HT1080 (cell line): ENCODE measurements at regions not wholly inside any gene's neighbourhood (a gene's known extent, or its start where the extent isn't known, plus 50 kb on each side); places are given as distances from the start of the nearest gene placed in this dataset.
"Not testable (repeated sequence)": the region's sequence is repeated elsewhere in the genome, so short reads cannot be mapped to it uniquely, and the experiment has no call there.

Experiments used
- DNase-seq: peaks from one replicate; pipeline ENCODE4 v3.0.0-alpha.2; 2015; ENCODE audit warnings: low read depth

DNA sequence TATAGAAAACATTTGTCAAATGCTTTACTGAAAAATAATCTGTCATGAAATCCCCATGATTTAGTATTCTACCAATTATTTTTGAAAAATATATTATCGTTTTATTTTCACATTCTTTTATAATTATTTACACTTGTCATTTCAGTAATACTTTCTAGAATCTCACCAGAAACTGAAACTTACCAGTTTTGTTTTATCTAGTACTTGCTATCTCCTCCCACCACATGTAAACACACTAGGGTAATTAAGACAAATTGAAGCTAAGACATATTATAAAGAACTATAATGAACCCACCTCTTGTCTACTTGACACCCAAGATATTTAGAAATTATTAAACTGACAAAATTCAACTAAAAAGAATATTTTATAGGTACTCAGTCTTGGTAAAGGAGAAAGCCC lies 51.5 kb upstream of the GRM3 start:
- DNase-seq = no peak

DNA sequence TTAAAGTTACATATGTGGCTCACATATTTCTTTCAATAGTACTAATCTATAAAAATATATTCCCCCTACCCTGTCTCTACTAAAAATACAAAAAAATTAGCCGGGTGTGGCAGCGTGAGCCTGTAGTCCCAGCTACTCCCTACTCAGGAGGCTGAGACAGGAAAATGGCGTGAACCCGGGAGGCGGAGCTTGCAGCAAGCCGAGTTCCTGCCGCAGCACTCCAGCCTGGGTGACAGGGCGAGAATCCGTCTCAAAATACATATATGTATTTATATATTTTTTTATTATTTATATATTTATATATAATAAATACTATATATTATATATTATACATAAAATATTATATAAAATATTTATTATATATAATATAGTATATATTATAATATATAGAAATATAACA lies 69.7 kb upstream of the GRM3 start:
- no peak for DNase-seq

DNA sequence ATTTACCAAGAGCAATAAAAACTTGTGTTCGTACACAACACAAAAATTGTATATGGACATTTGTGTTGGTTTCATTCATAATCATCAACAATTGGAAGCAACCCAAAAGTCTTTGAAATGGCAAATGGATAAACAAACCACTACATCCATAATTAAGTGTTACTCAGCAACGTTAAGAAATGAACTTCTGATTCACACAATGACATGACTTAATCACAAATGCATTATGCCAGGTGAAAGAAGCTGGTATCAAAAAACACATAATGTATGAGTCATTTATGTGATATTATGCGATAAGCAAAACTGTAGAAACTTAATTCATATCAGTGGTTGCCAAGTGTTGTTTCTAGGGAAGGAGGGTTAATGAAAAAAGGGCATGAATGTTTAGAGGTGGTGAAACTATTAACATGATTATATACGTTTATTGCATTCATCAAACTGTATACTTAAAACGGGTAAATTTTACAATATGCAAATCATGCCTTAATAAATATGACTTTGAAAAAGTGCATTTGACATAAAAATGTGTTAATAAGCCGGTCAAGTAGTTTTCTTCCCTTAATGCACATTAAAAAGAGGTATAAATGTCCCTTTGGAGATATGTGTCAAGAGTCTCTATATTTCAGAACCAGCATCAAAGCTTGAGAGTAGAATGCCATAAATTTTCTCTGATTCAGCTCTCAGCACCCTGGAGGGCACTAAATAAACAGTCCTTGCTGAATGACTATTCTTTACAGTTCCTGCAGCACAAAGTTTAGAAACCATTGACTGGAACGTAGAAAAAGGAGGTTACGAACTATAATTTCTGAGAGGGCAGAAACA lies 84.8 kb upstream of the GRM3 start:
- DNase-seq = no peak

DNA sequence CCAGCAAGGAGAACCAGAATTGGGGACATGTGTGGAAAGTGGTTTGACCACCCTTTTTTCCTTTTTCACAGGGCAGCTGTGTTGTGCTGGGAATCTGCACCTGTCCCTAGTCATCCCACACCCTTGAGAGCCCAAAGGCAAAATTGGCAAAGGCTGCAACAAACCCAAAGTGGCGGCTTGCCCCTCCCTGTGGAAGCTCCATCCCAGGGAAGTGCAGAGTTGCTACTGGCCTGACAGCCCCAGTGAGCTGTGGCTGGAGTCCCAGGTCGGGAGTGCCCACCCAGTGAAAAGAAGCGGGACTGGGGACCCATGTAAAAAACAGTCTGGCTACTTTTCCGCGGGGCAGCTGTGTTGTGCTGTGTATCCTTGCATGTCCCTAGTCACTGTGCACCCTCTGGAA lies 109.1 kb upstream of the GRM3 start:
- no peak for DNase-seq

DNA sequence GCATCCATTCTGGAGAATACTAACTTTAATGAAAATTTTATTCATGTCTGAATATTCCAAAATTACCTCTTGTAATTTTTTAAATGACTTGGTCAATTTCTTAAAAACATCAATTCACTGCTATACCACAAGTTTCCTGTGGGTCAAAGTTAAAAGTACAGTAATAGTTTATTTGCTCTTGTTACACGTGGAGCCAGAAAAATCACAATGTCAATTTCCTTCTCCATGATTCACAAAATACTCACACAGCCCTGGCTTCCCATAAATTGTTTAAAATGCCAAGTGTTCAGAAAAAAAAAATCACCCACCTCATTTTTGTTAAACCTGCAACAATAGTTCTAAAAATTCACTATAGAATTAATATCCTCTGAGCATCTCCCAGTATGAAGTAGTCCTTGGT lies 139.5 kb upstream of the GRM3 start:
- peak; percentile 38 for DNase-seq

DNA sequence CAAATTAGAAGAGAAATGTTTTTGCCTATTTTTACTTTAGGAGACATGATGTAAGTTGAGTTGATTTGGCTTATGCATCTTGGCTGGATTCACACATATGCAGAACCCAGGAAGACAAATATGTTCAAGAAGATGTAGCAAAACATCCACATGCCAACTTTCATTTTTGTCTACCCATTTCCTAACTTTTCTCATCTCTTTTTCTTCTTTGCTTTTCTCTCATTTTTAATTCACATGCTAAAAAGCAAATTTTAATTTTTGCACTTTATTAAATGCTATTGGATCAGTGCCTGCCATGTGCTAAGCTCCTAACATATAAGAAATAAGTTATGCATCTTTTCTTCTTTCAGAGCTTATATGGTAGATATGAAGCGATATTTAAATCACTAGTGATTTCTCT lies 143.7 kb upstream of the GRM3 start:
- no peak for DNase-seq

DNA sequence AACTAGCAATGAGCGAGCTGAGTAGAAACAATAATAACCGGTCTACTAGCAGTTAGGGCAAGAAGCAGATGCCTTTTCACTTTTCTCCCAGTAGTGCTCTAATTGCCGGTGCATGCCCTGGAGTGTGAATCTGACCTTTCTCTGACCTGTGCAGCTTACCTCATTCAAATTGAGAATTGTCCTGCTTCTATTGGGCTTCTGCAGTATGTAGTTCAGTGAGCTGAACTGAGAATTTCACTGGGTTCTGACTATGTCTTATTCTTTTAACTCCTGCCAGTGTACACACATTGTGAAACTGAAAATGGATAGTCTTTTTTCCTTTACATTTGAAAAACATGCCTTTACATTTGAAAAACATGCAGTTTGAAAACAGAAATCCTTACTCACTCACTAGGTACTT lies 157.9 kb upstream of the GRM3 start:
- no peak for DNase-seq

DNA sequence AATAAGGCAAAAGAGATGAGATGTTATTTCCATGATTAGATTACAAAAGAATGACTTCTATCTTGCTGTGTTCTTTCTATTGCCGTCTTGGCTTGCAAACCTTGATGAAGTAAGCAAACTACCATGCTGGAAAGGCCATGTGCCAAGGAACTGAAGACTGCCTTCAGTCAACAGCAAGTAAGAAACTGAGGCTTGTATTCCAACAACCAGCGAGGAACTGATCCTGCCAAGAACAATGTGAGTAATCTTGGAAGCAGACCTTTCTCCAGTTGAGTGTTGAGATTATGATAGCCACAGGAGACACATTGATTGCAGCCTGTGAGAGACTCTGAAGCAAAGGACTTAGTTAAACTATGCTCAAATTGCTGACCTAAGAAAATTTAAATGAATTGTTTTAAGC lies 164.6 kb upstream of the GRM3 start:
- DNase-seq = no peak

DNA sequence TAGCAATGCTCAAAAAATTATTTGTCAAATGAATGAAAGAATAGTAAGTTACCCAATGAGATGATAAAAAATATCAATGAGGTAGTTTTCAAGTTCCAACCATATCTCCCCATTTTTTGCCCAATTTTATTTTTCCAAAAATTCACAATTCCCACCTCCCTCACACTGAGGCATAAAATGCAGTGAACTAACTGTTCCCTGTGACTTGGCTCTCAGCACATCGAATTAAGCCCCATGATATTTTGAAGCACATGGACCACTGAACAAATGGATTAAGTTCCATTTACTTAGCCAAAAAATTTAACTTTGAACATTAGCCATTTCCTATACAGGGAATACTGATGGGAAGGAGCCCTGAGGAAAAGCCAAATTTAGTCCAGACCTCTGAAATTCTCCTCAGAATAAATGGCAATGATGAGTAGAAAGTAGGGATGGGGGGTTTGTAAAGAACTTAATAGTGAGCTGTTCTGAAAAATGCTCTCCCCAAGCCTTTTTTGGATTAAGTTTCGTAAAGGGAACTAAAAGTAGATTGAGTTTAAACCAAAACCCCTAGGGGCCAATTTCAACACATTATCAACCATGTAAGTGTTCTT lies 166.3 kb upstream of the GRM3 start:
- DNase-seq = no peak

DNA sequence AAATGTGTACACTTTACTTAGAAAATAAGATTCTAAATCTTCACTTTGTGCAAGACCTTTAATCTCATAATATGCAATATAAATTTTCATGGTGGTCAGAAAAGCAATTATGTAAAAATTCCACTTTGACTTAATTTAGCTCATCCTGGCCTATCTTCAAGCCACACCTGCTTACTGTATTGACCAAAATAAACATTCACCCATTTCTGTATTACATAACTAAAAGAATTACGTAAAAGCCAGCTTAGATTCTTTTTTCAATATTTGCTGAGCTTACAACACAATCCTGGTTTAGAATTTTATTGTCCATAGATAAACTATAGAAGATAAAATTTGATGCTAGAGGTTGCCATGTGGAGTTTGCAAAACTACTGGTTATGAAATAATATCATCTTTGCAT lies 172.9 kb upstream of the GRM3 start:
- no peak for DNase-seq

DNA sequence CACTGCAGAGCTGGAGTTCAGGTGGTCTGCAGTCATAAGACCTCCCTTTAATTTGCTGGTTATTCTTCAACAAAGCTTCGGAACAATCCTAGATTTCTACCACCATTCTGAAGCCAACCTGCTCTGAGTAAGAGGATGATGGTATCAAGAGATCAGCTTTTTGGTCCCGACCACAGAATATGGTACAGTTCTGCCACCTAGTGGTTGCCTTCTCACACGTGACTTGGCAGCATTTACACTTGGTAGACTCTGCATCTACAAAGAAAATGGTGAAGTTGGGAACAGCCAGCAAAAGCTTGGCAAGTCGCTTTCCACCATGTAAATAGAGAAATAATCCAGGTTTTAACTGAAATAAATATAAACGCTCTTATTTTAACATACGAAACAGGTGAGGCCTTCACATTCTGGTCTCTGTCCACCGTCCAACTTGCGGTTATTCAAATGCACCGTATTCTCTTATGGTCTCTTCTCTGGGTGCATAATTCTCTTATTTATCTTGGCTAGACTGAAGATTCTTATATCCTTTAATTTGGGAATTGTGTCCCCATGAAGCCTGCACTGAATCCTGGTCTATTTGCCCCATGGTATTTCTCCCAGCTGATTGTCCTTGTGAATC lies 173.9 kb upstream of the GRM3 start:
- DNase-seq = peak; percentile 68

DNA sequence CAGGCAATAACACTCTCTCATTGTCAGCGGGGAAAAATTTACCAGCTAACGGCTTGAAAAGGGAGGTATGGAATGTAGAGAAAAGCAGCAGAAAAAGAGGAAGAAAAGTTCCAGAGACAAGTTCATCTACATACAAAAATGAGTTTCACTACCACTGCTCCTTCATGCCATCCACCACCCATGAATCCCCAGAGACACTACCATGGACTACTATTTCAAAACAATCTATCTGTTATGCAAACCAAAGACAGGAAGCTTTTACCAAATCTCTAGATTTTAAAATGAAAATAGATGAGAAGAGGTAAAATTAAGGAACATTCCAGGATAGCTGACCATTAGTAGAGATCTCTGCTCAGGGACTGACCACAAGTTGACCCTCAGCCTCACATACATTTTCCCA lies 189.0 kb upstream of the GRM3 start:
- no peak for DNase-seq

DNA sequence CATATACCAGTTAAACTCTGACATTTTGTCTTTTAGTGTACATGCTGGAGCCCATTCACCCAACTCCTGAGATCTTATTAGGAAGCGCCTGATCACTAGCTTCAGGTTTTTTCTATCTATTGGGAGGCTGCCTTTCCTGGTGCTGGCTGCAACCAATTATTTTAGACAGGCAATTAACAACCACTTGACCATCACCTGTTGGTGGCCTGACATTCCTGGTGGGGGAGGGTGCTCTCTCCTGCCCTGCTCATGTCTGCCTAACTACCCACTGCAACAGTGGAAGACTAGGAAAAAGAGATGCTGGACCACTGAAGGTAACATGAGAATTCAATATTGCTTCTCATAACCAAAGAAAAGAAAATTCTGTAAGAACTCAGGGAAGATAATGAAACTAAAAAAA lies 190.3 kb upstream of the GRM3 start:
- DNase-seq = no peak

DNA sequence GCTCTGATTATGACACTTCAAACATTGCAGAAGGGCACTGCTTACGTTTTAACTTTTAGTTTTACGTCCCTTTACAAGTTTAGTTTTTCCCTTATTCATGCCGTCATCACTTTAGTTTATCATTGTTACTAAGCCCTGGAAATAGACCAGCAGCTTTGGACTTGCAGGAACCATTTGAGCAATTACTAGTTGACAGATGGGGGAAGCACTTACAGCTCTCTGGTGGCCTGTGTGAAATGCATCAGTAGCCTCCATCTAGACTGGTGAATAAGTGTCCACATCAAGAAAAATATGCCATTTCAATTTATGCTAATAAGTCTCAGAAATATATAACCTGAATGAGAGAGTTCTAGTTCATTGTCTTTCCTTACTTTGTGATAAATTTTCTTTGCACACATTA lies 194.9 kb upstream of the GRM3 start:
- no peak for DNase-seq

DNA sequence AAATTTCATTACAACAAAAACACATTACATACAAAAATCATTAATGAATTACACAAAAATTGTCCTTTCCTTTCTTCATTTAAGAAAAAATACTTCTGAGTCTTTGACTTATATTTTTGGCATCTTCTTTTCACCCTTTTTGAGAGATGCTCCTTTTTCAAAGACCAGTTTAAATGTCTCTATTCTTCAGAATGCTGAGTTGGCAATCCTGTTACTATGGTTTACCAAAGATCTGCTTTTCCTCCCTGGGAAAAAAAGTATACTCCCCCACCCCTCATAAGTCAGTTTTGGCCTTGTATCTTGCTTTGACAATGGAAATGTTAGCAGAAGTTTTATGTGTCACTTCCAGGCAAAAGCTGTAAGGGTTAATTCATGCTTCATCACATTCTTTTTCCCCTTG lies 198.4 kb upstream of the GRM3 start:
- no peak for DNase-seq

DNA sequence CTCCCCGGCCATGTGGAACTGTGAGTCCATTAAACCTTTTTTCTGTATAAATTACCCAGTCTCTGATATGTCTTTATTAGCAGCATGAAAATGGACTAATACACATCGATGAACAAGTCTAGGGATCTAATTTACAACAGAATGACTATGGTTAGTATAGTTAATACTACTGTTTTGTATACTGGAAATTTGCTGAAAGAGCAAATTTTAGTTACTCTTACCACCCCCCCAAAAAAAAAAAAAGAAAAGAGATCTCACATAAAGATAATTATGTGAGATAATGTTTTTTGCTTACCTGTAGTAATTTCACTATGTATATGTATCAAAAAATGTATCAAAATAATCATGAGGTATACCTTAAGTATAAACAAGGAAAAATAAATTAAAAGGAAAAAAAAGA lies 199.5 kb upstream of the GRM3 start:
- no peak for DNase-seq

DNA sequence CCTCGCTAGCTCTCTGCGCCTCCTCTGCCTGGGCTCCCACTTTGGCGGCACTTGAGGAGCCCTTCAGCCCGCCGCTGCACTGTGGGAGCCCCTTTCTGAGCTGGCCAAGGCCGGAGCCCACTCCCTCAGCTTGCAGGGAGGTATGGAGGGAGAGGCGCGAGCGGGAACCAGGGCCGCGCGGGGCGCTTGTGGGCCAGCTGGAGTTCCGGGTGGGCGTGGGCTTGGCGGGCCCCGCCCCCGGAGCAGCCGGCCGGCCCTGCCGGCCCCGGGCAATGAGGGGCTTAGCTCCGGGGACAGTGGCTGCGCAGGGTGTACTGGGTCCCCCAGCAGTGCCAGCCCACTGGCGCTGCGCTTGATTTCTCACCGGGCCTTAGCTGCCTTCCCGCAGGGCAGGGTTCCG lies 203.3 kb upstream of the GRM3 start:
- DNase-seq = not testable (repeated sequence)

DNA sequence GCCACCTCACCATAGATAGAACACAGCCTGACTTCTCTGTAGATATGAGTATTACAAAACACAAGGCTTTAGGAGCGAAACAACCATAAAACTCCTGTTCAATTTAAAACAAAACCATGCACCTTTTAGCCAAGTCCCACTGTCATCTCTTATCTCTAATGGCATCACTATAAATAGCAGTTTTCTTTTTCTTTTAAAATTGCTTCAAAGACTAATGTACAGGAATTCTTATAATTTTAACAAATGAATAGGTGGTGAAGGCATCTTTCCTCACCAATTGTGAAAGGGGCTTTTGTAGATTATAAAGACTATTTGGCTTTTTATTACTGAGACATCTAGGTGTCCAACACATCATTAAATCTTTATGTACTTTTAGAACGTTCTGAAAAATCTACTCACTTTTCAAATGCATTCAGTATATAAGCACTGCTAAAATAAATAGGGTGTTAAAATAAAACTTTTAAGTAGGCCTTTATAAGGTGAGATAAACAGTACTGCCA lies 205.7 kb upstream of the GRM3 start:
- DNase-seq = no peak

DNA sequence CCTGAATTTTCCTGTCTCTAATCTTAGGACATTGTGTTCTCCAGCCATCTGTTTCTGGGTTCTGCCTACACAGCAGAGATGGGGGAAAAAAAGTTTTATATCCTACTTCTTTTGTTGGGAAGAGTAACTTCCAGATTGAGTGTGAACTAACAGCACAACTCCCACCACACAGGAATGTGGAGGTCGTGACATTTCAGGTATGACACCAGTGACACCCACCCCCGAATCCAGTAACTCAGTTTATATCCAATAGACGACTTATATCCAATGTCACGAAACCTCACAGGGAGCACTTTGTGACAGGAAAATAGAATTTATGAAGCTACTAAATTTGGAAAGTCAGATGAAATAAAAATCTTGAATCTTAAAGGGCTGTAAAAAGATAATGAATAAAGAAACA lies 211.9 kb upstream of the GRM3 start:
- no peak for DNase-seq

DNA sequence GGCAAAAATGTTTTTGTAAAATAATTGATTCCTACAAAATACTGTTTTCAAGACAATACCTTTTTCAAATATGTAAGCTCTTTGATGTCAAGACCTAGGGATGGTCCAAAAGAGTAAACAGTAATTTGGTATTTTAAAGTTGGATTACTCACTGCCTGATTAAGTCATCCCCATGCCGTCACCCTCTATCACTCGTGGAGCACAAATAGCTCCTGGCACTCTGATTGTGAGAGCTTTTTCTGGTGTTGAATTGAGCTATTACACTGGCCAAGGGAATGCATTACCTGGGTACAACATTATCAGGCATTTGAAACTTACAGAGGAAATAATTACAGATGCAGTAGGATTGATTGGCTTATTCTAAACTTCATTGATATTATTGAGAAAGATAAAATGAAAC lies 231.9 kb upstream of the GRM3 start:
- peak; percentile 3 for DNase-seq

DNA sequence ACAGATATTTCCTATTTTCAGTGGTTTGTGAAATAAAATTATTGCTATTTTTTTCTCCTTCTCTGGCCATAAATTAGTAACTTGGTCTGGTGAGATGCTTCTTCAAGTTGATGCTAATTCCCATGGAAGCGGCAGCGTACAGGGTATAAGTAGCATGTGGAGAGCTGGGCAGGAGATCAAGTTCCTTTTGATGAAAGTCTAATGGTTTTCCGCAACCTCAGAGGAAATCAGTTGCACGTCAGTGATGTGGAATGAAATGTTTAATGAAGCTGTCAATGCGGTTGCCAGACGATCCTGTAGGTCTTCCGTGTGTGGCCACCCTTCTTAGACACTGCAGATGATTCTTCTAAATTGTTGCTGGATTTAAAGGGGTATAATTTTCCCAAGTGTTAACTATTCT lies 236.4 kb upstream of the GRM3 start:
- DNase-seq = peak; percentile 1

DNA sequence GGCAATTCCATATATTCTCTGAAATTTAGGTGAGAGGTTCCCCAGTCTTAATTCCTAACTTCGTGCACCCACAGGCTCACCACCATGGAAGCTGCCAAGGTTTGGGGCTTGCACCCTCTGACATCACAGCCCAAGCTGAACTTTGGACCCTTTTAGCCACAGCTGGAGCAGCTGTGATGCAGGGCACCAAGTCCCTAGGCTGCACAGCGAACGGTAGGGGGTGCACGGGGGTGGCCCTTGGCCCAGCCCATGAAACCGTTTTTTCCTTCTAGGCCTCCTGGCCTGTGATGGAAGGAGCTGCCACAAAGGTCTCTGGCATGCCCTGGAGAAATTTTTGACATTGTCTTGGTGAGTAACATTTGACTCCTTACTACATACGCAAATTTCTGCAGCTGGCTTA lies 251.9 kb upstream of the GRM3 start:
- DNase-seq = no peak

DNA sequence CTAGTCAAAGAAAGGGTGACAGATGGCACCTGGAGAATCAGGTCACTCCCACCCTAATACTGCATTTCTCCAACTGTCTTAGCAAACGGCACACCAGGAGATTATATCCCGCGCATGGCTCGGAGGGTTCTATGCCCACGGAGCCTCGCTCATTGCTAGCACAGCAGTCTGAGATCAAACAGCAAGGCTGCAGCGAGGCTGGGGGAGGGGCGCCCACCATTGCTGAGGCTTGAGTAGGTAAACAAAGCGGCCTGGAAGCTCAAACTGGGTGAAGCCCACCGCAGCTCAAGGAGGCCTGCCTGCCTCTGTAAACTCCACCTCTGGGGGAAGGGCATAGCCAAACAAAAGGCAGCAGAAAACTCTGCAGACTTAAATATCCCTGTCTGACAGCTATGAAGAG lies 268.1 kb upstream of the GRM3 start:
- not testable (repeated sequence) for DNase-seq
